ENCODE measurements at regions not wholly inside any gene's neighbourhood (a gene's known extent, or its start where the extent isn't known, plus 50 kb on each side); places are given as distances from the start of the nearest gene placed in this dataset.
"Not testable (repeated sequence)": the region's sequence is repeated elsewhere in the genome, so short reads cannot be mapped to it uniquely, and the experiment has no call there.

GRCh38 chrX:90112365-90112764 lies 190.7 kb downstream of the TGIF2LX start:
- DNase-seq: peak in 1 of 10 donors; percentile 57
- intact Hi-C loops (cut with DNase I): not testable (repeated sequence)

- intact Hi-C loops (cut with DNase I); DNase-seq: not testable (repeated sequence)
Observed at GRCh38 chrX:90134947-90135346, 213.2 kb downstream of the TGIF2LX start.

GRCh38 chrX:90178976-90179375 lies 257.3 kb downstream of the TGIF2LX start:
- DNase-seq; intact Hi-C loops (cut with DNase I): not testable (repeated sequence)

GRCh38 chrX:90189046-90189445 lies 267.3 kb downstream of the TGIF2LX start:
- intact Hi-C loops (cut with DNase I); DNase-seq: not testable (repeated sequence)

GRCh38 chrX:90206840-90207239 lies 285.1 kb downstream of the TGIF2LX start:
- DNase-seq; intact Hi-C loops (cut with DNase I): not testable (repeated sequence)

- DNase-seq; intact Hi-C loops (cut with DNase I): not testable (repeated sequence)
Observed at GRCh38 chrX:90222620-90223019, 300.9 kb downstream of the TGIF2LX start.

GRCh38 chrX:90271645-90272044 lies 349.9 kb downstream of the TGIF2LX start:
- intact Hi-C loops (cut with DNase I); DNase-seq: not testable (repeated sequence)

Data from posterior cingulate gyrus (tissue), 11 donors.